NT2/D1 (cell line): ENCODE measurements at regions not wholly inside any gene's neighbourhood (a gene's known extent, or its start where the extent isn't known, plus 50 kb on each side); places are given as distances from the start of the nearest gene placed in this dataset.

Experiments used
- DNase-seq: peaks from one replicate; pipeline ENCODE4 v3.0.0-alpha.2; 2011; ENCODE audit warnings: low read depth, low spot score
- H3K27me3 ChIP-seq: 2 replicates; pipeline ENCODE4 v1.6.0; 2011; ENCODE audit warnings: mild to moderate bottlenecking; ENCODE audit not compliant: insufficient read length, insufficient read depth
- H3K36me3 ChIP-seq: 2 replicates; pipeline ENCODE4 v1.6.1; 2011; ENCODE audit warnings: mild to moderate bottlenecking, low read length, mixed read lengths; ENCODE audit not compliant: insufficient read depth, insufficient read length
- H3K4me1 ChIP-seq: 2 replicates; pipeline ENCODE4 v1.5.1; 2011; ENCODE audit not compliant: insufficient read depth, insufficient read length
- H3K4me3 ChIP-seq: 2 replicates; pipeline ENCODE4 v1.5.1; 2011; ENCODE audit warnings: low read depth; ENCODE audit not compliant: insufficient read length
- H3K9ac ChIP-seq: 2 replicates; pipeline ENCODE4 v1.6.0; 2011; ENCODE audit warnings: low read depth; ENCODE audit not compliant: insufficient read length
- H3K9me3 ChIP-seq: 2 replicates; pipeline ENCODE4 v1.5.1; 2011; ENCODE audit warnings: mild to moderate bottlenecking, low read length; ENCODE audit not compliant: insufficient read depth
- SUZ12 ChIP-seq: IDR thresholded peaks from 2 replicates; pipeline ENCODE4 v1.6.1; 2011; ENCODE audit not compliant: insufficient read length, insufficient read depth; ENCODE audit errors: extremely low read depth
- YY1 ChIP-seq: IDR thresholded peaks from 2 replicates; pipeline ENCODE4 v1.6.1; 2011; ENCODE audit not compliant: insufficient read length, insufficient read depth
- ZNF274 ChIP-seq: IDR thresholded peaks from 2 replicates; pipeline ENCODE4 v1.6.1; 2011; ENCODE audit warnings: mild to moderate bottlenecking, low read depth, low read length

- no peaks in the 10 kb centered on the region for H3K4me1 ChIP-seq
- no peaks in the 10 kb centered on the region for H3K27me3 ChIP-seq
- H3K9me3 ChIP-seq, result no peaks in the 10 kb centered on the region
- no peak overlapping the region for H3K9ac ChIP-seq
- no peak for DNase-seq
- H3K4me3 ChIP-seq, result no peak overlapping the region
- TF ChIP-seq ZNF274 (no peak), YY1 (no peak), SUZ12 (no peak)
- H3K36me3 ChIP-seq, result no peaks in the 10 kb centered on the region
Observed at GRCh38 chr14:85087201-85087600, 442.7 kb upstream of the FLRT2 start.

DNA sequence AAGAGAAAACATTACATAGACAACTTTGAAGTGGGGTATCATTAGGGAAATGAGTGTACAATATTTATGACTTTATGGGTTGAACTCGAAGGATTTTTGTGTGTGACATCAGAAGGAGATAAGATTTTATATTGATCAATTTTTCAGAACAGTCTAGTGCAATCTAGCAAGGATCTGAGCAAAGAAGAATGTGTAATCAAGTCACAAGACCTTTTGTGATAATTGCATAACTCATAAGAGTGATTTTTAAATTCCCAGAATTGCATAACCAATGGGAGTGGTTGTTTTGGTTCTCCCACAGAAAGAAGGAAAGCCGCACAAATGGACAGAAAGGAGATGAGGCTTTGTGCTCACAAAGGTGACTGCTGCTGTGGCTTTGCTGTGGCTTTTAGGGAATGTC is 441.8 kb upstream of the FLRT2 start:
- no peak for TF ChIP-seq YY1
- Histone ChIP-seq H3K9ac (no peak overlapping the region), H3K4me3 (no peak overlapping the region), H3K27me3 (no peaks in the 10 kb centered on the region), H3K36me3 (no peaks in the 10 kb centered on the region), H3K9me3 (no peaks in the 10 kb centered on the region), H3K4me1 (no peaks in the 10 kb centered on the region)
- DNase-seq, result no peak

DNA sequence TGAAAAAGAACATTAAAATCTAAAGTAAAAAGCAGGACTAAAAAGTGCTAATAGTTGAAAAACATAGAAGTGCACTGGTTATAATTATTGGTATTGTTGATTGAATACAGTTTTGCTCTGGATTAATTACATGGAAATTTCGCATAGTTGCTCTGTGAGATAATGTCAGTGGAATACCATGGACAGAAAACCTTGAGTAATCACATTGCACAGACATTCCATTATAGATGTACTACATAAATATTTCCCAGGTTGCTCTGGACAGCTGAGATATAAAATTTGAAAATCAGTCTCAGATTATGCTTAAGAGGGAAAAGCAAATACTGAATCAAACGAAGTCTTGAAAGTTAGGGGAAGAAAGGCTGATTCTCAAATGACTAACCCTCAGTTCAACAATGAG is 439.3 kb upstream of the FLRT2 start:
- Histone ChIP-seq H3K27me3 (no peaks in the 10 kb centered on the region), H3K9me3 (no peaks in the 10 kb centered on the region), H3K36me3 (no peaks in the 10 kb centered on the region), H3K9ac (no peak overlapping the region), H3K4me1 (no peaks in the 10 kb centered on the region), H3K4me3 (no peak overlapping the region)
- TF ChIP-seq ZNF274, result no peak
- TF ChIP-seq YY1, result no peak
- TF ChIP-seq SUZ12, result no peak
- DNase-seq, result no peak

DNA sequence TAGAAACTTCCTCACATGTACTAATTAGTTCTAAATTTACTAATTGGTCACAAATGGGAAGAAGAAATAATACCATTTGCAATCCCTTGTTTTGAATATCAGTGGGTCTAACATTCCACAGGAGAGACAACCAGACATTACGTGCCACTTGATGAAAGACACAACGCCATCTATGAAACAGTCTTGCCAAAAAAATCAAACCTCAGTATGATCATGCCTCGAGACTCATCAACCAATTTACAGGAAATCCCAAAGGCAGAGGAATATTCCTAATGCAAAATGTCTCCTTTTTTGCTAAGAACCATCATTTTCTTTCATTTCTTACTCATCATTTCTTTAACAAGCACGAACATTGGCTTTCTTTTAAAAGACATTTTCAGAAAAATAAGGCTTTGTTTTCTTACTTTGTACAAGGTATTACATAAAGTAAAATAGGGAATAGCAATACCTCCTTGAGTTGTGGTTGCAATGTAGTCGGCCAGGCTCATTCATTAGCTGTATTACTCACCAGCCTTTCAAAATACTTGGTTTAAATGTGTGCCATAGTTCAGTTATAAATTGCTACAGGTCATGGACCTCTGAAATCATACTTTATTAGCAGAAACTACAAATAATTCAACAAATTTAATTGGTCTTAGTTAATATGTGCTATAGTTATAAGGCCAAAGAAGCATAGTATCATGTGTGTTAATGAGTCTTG is 436.2 kb upstream of the FLRT2 start:
- Histone ChIP-seq H3K36me3 (no peaks in the 10 kb centered on the region), H3K27me3 (no peaks in the 10 kb centered on the region), H3K4me3 (no peak overlapping the region), H3K9me3 (no peaks in the 10 kb centered on the region), H3K9ac (no peak overlapping the region), H3K4me1 (no peaks in the 10 kb centered on the region)
- DNase-seq, result no peak
- TF ChIP-seq ZNF274 (no peak), SUZ12 (no peak), YY1 (no peak)

DNA sequence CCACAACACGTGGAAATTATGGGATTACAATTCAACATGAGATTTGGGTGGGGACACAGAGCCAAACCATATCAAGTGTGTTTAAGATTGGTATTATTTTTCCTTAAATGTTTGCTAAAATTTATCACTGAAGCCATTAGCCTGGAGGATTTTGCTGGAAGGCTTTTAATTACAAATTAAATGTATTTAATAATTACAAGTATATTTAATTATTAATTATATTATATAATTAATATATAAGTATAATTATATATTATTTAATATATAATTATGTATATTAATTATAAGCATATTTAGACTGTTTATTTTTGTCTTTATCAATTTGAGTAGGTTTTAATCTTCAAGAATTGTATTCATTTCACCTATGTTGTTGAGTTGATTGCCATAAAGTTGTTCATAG is 427.4 kb upstream of the FLRT2 start:
- DNase-seq, result no peak
- Histone ChIP-seq H3K9me3 (no peaks in the 10 kb centered on the region), H3K4me1 (no peaks in the 10 kb centered on the region), H3K27me3 (no peaks in the 10 kb centered on the region), H3K36me3 (no peaks in the 10 kb centered on the region), H3K9ac (no peak overlapping the region), H3K4me3 (no peak overlapping the region)
- no peak for TF ChIP-seq YY1
- TF ChIP-seq SUZ12, result no peak
- no peak for TF ChIP-seq ZNF274

- Histone ChIP-seq H3K36me3 (no peaks in the 10 kb centered on the region), H3K27me3 (no peaks in the 10 kb centered on the region), H3K4me1 (no peaks in the 10 kb centered on the region), H3K9me3 (no peaks in the 10 kb centered on the region), H3K9ac (no peak overlapping the region), H3K4me3 (no peak overlapping the region)
- no peak for TF ChIP-seq YY1
- TF ChIP-seq SUZ12, result no peak
- no peak for TF ChIP-seq ZNF274
- DNase-seq, result no peak
Observed at GRCh38 chr14:85106506-85106905, 423.4 kb upstream of the FLRT2 start.

GRCh38 chr14:85112762-85113161 is 417.2 kb upstream of the FLRT2 start:
- peaks cover 8% of the 10 kb centered on the region; the same call in 1 of the 2 replicates for H3K9me3 ChIP-seq
- H3K27me3 ChIP-seq, result no peaks in the 10 kb centered on the region
- H3K36me3 ChIP-seq, result no peaks in the 10 kb centered on the region
- no peak overlapping the region for H3K9ac ChIP-seq
- no peaks in the 10 kb centered on the region for H3K4me1 ChIP-seq
- TF ChIP-seq ZNF274, result no peak
- no peak for TF ChIP-seq YY1
- no peak for TF ChIP-seq SUZ12
- H3K4me3 ChIP-seq, result no peak overlapping the region
- DNase-seq, result no peak

DNA sequence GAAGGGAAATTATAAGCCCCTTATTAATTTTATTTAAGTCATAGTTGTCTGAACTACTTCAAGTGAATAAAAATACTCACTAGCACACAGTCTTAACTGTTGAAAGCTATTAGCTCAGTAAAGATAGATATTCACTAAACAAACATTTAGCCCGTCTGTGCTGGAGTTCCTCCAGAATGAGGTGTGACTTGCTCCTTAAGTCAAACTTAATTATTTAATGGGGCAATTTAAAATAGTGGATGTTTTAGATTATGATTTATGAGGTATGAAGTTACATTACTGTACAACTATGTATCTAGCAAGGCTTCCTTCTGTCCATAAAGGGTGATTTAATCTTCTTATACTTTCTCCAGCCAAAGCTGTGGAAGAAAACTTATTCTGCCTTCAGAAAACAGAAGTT is 414.0 kb upstream of the FLRT2 start:
- no peak for DNase-seq
- no peaks in the 10 kb centered on the region for H3K36me3 ChIP-seq
- H3K9ac ChIP-seq, result no peak overlapping the region
- TF ChIP-seq ZNF274, result no peak
- no peak for TF ChIP-seq YY1
- no peak for TF ChIP-seq SUZ12
- no peaks in the 10 kb centered on the region for H3K4me1 ChIP-seq
- H3K4me3 ChIP-seq, result no peak overlapping the region
- no peaks in the 10 kb centered on the region for H3K27me3 ChIP-seq
- H3K9me3 ChIP-seq, result peaks cover 8% of the 10 kb centered on the region; the same call in 1 of the 2 replicates
